IMR-90 (cell line): ENCODE measurements at regions not wholly inside any gene's neighbourhood (a gene's known extent, or its start where the extent isn't known, plus 50 kb on each side); places are given as distances from the start of the nearest gene placed in this dataset.

Experiments
- ATAC-seq: fragments of 200-7000 bp; cut with Tn5 transposase; 2 replicates; pipeline ENCODE4 v1.9.1; 2020; ENCODE audit warnings: low read depth, mild to moderate bottlenecking, moderate library complexity
- BruUV-seq: library from RNA; stranded (reverse); fragments of 400-500 nt; replicated peaks from 2 replicates; lab custom pipeline; 2021; lab: Mats Ljungman, UMichigan
- CTCF ChIA-PET: fragments of 300-600 bp; formaldehyde crosslinking; extraction: SDS; loops from one replicate; lab custom pipeline; 2021; ENCODE audit warnings: antibody characterized with exemption; lab: Yijun Ruan, JAX
- POLR2A ChIA-PET: fragments of 300-600 bp; sonication (Branson Sonifier 250); formaldehyde crosslinking; loops from one replicate; lab custom pipeline; 2022; ENCODE audit warnings: antibody characterized with exemption; ENCODE audit not compliant: unreplicated experiment; lab: Charles Lee
- DNase-seq: peaks from one replicate; pipeline ENCODE4 v3.0.0; 2013
- H2AFZ ChIP-seq: replicated peaks from 2 replicates; pipeline ENCODE3; 2013; ENCODE audit warnings: low read length, mild to moderate bottlenecking; ENCODE audit not compliant: poor library complexity
- H2AK5ac ChIP-seq: 2 replicates; pipeline ENCODE4 v1.6.1; 2013; ENCODE audit warnings: low read depth, low read length, inconsistent platforms
- H2AK9ac ChIP-seq: replicated peaks from 2 replicates; pipeline ENCODE3; 2013; ENCODE audit warnings: mild to moderate bottlenecking, low read depth, low read length, moderate library complexity; ENCODE audit not compliant: poor library complexity
- H2BK120ac ChIP-seq: 2 replicates; pipeline ENCODE4 v1.6.1; 2013; ENCODE audit warnings: low read depth, low read length, inconsistent platforms
- H2BK15ac ChIP-seq: 3 replicates; pipeline ENCODE4 v1.6.1; 2013; ENCODE audit warnings: low read depth, low read length, inconsistent platforms
- H2BK20ac ChIP-seq: 2 replicates; pipeline ENCODE4 v1.6.1; 2013; ENCODE audit warnings: low read depth, mild to moderate bottlenecking, inconsistent platforms, low read length, moderate library complexity
- H2BK5ac ChIP-seq: 2 replicates; pipeline ENCODE4 v1.6.1; 2013; ENCODE audit warnings: mild to moderate bottlenecking, low read depth, low read length, inconsistent platforms; ENCODE audit not compliant: poor library complexity, severe bottlenecking
- H3K14ac ChIP-seq: replicated peaks from 2 replicates; pipeline ENCODE4 v1.6.1; 2013; ENCODE audit warnings: low read depth, low read length, inconsistent platforms
- H3K18ac ChIP-seq: 2 replicates; pipeline ENCODE4 v1.6.1; 2013; ENCODE audit warnings: low read depth, low read length, control low read depth
- H3K23ac ChIP-seq: 2 replicates; pipeline ENCODE4 v1.6.1; 2013; ENCODE audit warnings: low read depth, low read length, inconsistent platforms
- H3K27ac ChIP-seq: 2 replicates; pipeline ENCODE4 v1.5.1; 2013; ENCODE audit warnings: mild to moderate bottlenecking, control low read depth, low read length; ENCODE audit not compliant: insufficient read depth
- H3K27me3 ChIP-seq: 2 replicates; pipeline ENCODE4 v1.6.1; 2013; ENCODE audit warnings: low read length; ENCODE audit not compliant: control insufficient read depth, insufficient read depth
- H3K36me3 ChIP-seq: 2 replicates; pipeline ENCODE4 v1.6.1; 2013; ENCODE audit warnings: low read length, mixed read lengths; ENCODE audit not compliant: control insufficient read depth, insufficient read depth
- H3K4ac ChIP-seq: 2 replicates; pipeline ENCODE4 v1.6.1; 2013; ENCODE audit warnings: low read depth, low read length, inconsistent platforms
- H3K4me1 ChIP-seq: 2 replicates; pipeline ENCODE4 v1.6.1; 2013; ENCODE audit warnings: low read length, mixed read lengths; ENCODE audit not compliant: control insufficient read depth, insufficient read depth
- H3K4me2 ChIP-seq: 2 replicates; pipeline ENCODE4 v1.6.1; 2013; ENCODE audit warnings: low read depth, mild to moderate bottlenecking, control low read depth, low read length, moderate library complexity
- H3K4me3 ChIP-seq: 2 replicates; pipeline ENCODE4 v1.5.1; 2013; ENCODE audit warnings: low read depth, mild to moderate bottlenecking, control low read depth, low read length, moderate library complexity; ENCODE audit not compliant: insufficient read depth
- H3K56ac ChIP-seq: 2 replicates; pipeline ENCODE4 v1.6.1; 2013; ENCODE audit warnings: low read length, inconsistent platforms; ENCODE audit not compliant: insufficient read depth; ENCODE audit errors: extremely low read depth
- H3K79me1 ChIP-seq, 2 experiments: 2 replicates each; pipeline ENCODE4 v1.6.1; 2013; ENCODE audit warnings: low read length in 2 of 2, inconsistent platforms in 1 of 2, low read depth in 1 of 2
- H3K9ac ChIP-seq: 2 replicates; pipeline ENCODE4 v1.6.1; 2013; ENCODE audit warnings: low read depth, low read length, control low read depth
- H3K9me1 ChIP-seq: 2 replicates; pipeline ENCODE4 v1.6.1; 2013; ENCODE audit warnings: low read length, inconsistent platforms; ENCODE audit not compliant: insufficient read depth
- H3K9me3 ChIP-seq: 2 replicates; pipeline ENCODE4 v1.6.1; 2013; ENCODE audit warnings: low read length; ENCODE audit not compliant: control insufficient read depth, insufficient read depth
- H4K20me1 ChIP-seq: 2 replicates; pipeline ENCODE4 v1.6.1; 2013; ENCODE audit warnings: low read length, inconsistent platforms; ENCODE audit not compliant: insufficient read depth
- H4K5ac ChIP-seq: 2 replicates; pipeline ENCODE4 v1.6.1; 2013; ENCODE audit warnings: mild to moderate bottlenecking, low read depth, low read length, control low read depth
- H4K8ac ChIP-seq, 2 experiments: 2 replicates each; pipeline ENCODE4 v1.6.1; 2013; ENCODE audit warnings: low read depth in 2 of 2, low read length in 2 of 2, control low read depth in 1 of 2, inconsistent platforms in 1 of 2
- H4K91ac ChIP-seq: 2 replicates; pipeline ENCODE4 v1.6.1; 2013; ENCODE audit warnings: low read depth, low read length, inconsistent platforms; ENCODE audit not compliant: insufficient read depth
- CEBPB ChIP-seq: IDR thresholded peaks from 2 replicates; pipeline ENCODE4 v1.6.1; 2012; ENCODE audit warnings: low read depth, low read length, improper control_type of control experiment
- CTCF ChIP-seq: conservative IDR thresholded peaks from 2 replicates; pipeline ENCODE4 v1.5.1; 2012; ENCODE audit warnings: mild to moderate bottlenecking, low read depth, low read length, improper control_type of control experiment
- NFE2L2 ChIP-seq: fragments of 150-350 bp; IDR thresholded peaks from 2 replicates; pipeline ENCODE4 v1.6.1; 2016; ENCODE audit warnings: low read depth, mild to moderate bottlenecking, low read length
- POLR2A ChIP-seq: IDR thresholded peaks from 2 replicates; pipeline ENCODE4 v1.6.1; 2012; ENCODE audit warnings: mild to moderate bottlenecking, low read depth, low read length
- RAD21 ChIP-seq: IDR thresholded peaks from 2 replicates; pipeline ENCODE4 v1.6.1; 2012; ENCODE audit warnings: low read length, improper control_type of control experiment
- RCOR1 ChIP-seq: IDR thresholded peaks from 2 replicates; pipeline ENCODE4 v1.6.1; 2012; ENCODE audit warnings: mild to moderate bottlenecking, low read length, improper control_type of control experiment; ENCODE audit not compliant: insufficient replicate concordance
- SMC3 ChIP-seq: fragments of 150-350 bp; IDR thresholded peaks from 2 replicates; pipeline ENCODE4 v1.6.1; 2016; ENCODE audit warnings: low read depth, mild to moderate bottlenecking, antibody characterized with exemption, low read length, moderate library complexity
- USF2 ChIP-seq: fragments of 150-350 bp; IDR thresholded peaks from 2 replicates; pipeline ENCODE4 v1.6.1; 2017; ENCODE audit warnings: mild to moderate bottlenecking, antibody characterized with exemption, low read length, low read depth
- WGBS, 2 experiments: methylation state at CpG; one replicate each; pipeline versions ENCODE4 v1.1.5 to v1.1.7; 2013; ENCODE audit warnings: missing lambda C conversion rate in 2 of 2; ENCODE audit not compliant: insufficient read length in 1 of 2; ENCODE audit errors: extremely low coverage in 2 of 2; 5-methylcytosine and 5-hydroxymethylcytosine counted together
- dilution Hi-C: fragments of 300-500 bp; cut with HindIII; formaldehyde crosslinking; loops from one replicate; pipeline ENCODE4 v1.14.3; 2018; ENCODE audit warnings: low sequenced_read_pairs; ENCODE audit not compliant: unreplicated experiment
- in situ Hi-C: fragments of 300-500 bp; cut with MboI; formaldehyde crosslinking; loops from 3 replicates; pipeline ENCODE4 v1.14.3; 2019; ENCODE audit warnings: low sequenced_read_pairs, inconsistent platforms, mixed read lengths
- intact Hi-C: fragments of 100-400 bp; cut with micrococcal nuclease; formaldehyde crosslinking; loops from 2 replicates; pipeline ENCODE4 v1.10.0; 2022

- 0 out of 2 replicates have a peak, but pooled peaks have one; percentile 24 for TF ChIP-seq POLR2A
- no peak for TF ChIP-seq USF2
- no peak for TF ChIP-seq CEBPB
- no peak for TF ChIP-seq RCOR1
- no peak for TF ChIP-seq NFE2L2
- peak; percentile 97 for TF ChIP-seq RAD21
- peak; percentile 90 for TF ChIP-seq CTCF
- TF ChIP-seq SMC3: peak; percentile 97
- intact Hi-C loops: loop anchor here (2.0 to 10.0 kb wide), 6 partner anchors 150 to 438 kb away; partner anchors contain the start of gene FOXF1
- Histone ChIP-seq H3K27ac (0 out of 2 replicates have a peak overlapping the region, but pooled peaks have one; percentile 1), H3K9me3 (no peaks in the 10 kb centered on the region), H3K23ac (no peak overlapping the region; the same call in 1 of the 2 replicates), H2AK9ac (no peak overlapping the region), H4K91ac (peak overlapping the region; percentile 53), H2AFZ (peak overlapping the region; percentile 66), H2BK120ac (peak overlapping the region; percentile 93), H3K4me3 (no peak overlapping the region), H2BK20ac (peak overlapping the region; percentile 78), H3K27me3 (no peaks in the 10 kb centered on the region), H3K9ac (no peak overlapping the region), H4K20me1 (no peaks in the 10 kb centered on the region), H3K4me1 (peaks cover 17% of the 10 kb centered on the region), H3K56ac (0 out of 2 replicates have a peak overlapping the region, but pooled peaks have one; percentile 55), H3K4me2 (no peak overlapping the region), H2AK5ac (peak overlapping the region; percentile 61), H2BK15ac (peak overlapping the region; percentile 61; the same call in 1 of the 3 replicates), H3K18ac (no peak overlapping the region), H4K5ac (no peak overlapping the region), H3K9me1 (peaks cover 24% of the 10 kb centered on the region), H3K36me3 (no peaks in the 10 kb centered on the region), H3K14ac (no peak overlapping the region), H2BK5ac (peak overlapping the region; percentile 1), H3K79me1 (peaks cover 6 to 31% of the 10 kb centered on the region in 2 experiments; a peak in 3 of 4 replicates), H3K4ac (peak overlapping the region; percentile 82), H4K8ac (peak overlapping the region; percentile 33 to 65; a peak in 2 of 4 replicates)
- ChIA-PET POLR2A (interaction anchor here (0.7 to 1.0 kb wide), 2 partner anchors 124 to 438 kb away, joined by 4 to 11 read pairs; partner anchors contain the start of gene FOXF1), CTCF (interaction anchor here (0.6 to 1.6 kb wide), 14 partner anchors 19 to 448 kb away, joined by 3 to 12 read pairs (median 4); no protein-coding TSS in a partner anchor)
- dilution Hi-C loops: no loop called here
- in situ Hi-C loops: loop anchor here (5.0 to 10.0 kb wide), 3 partner anchors 152 to 445 kb away; no protein-coding TSS in a partner anchor
- BruUV-seq: no TSS peak
- 96% methylated on average over 7 of the region's 21 CpGs; no CpG with 5 or more reads in 1 of the 2 experiments for WGBS, 2 experiments
- ATAC-seq (peak; percentile 73), DNase-seq (peak; percentile 86)
Measured at GRCh38 chr16:86072328-86073102, 173.6 kb downstream of the IRF8 start.
